Hepatocyte (in vitro differentiated cells): ENCODE measurements at regions not wholly inside any gene's neighbourhood (a gene's known extent, or its start where the extent isn't known, plus 50 kb on each side); places are given as distances from the start of the nearest gene placed in this dataset.

Experiments
- DNase-seq: peaks from one replicate; pipeline ENCODE4 v3.0.0-alpha.2; 2016; ENCODE audit warnings: low spot score
- H2AFZ ChIP-seq: fragments of 200-600 bp; sonication (generic); 2 replicates; pipeline ENCODE4 v1.6.0; 2016; ENCODE audit warnings: antibody characterized with exemption, mild to moderate bottlenecking
- H3K27ac ChIP-seq: fragments of 200-600 bp; sonication (generic); 2 replicates; pipeline ENCODE4 v1.5.1; 2016; ENCODE audit warnings: mild to moderate bottlenecking
- H3K27me3 ChIP-seq: fragments of 200-600 bp; sonication (generic); 2 replicates; pipeline ENCODE4 v1.6.1; 2016
- H3K36me3 ChIP-seq: fragments of 200-600 bp; sonication (generic); replicated peaks from 2 replicates; pipeline ENCODE4 v1.5.1; 2016; ENCODE audit warnings: low read depth; ENCODE audit not compliant: insufficient read depth
- H3K4me1 ChIP-seq: fragments of 200-600 bp; sonication (generic); 2 replicates; pipeline ENCODE4 v1.5.1; 2016; ENCODE audit warnings: mild to moderate bottlenecking, moderate library complexity; ENCODE audit not compliant: insufficient read depth
- H3K4me2 ChIP-seq: fragments of 200-600 bp; sonication (generic); 2 replicates; pipeline ENCODE4 v1.6.0; 2016
- H3K4me3 ChIP-seq: fragments of 200-600 bp; sonication (generic); 2 replicates; pipeline ENCODE4 v1.5.1; 2016; ENCODE audit warnings: mild to moderate bottlenecking
- H3K79me2 ChIP-seq: fragments of 200-600 bp; sonication (generic); 2 replicates; pipeline ENCODE4 v1.6.0; 2017; ENCODE audit warnings: mild to moderate bottlenecking
- H3K9me2 ChIP-seq: fragments of 200-600 bp; sonication (generic); replicated peaks from 2 replicates; pipeline ENCODE4 v1.6.0; 2017; ENCODE audit warnings: mild to moderate bottlenecking; ENCODE audit not compliant: insufficient read depth
- H3K9me3 ChIP-seq: fragments of 200-600 bp; sonication (generic); 2 replicates; pipeline ENCODE4 v1.5.1; 2016; ENCODE audit warnings: low read depth, mild to moderate bottlenecking
- H4K20me1 ChIP-seq: fragments of 200-600 bp; sonication (generic); 2 replicates; pipeline ENCODE4 v1.6.0; 2016; ENCODE audit warnings: mild to moderate bottlenecking; ENCODE audit not compliant: insufficient read depth, poor library complexity, severe bottlenecking
- EZH2 ChIP-seq: fragments of 200-600 bp; sonication (generic); IDR thresholded peaks from 2 replicates; pipeline ENCODE4 v1.6.1; 2016; ENCODE audit warnings: antibody characterized with exemption, mild to moderate bottlenecking, borderline replicate concordance
- EZH2phosphoT487 ChIP-seq: fragments of 200-600 bp; sonication (generic); IDR thresholded peaks from one replicate; pipeline ENCODE4 v1.6.1; 2018; ENCODE audit warnings: antibody characterized with exemption, mild to moderate bottlenecking, low read depth, moderate library complexity; ENCODE audit not compliant: unreplicated experiment, severe bottlenecking
- WGBS: methylation state at CpG from one replicate; pipeline ENCODE4 v1.1.6; 2016; ENCODE audit warnings: low lambda C conversion rate; ENCODE audit errors: missing lambda C conversion rate; 5-methylcytosine and 5-hydroxymethylcytosine counted together
- TF ChIP-seq, protein P1 (sequence below): fragments of 200-600 bp; sonication (generic); IDR thresholded peaks from 2 replicates; pipeline ENCODE4 v1.5.1; 2016; ENCODE audit warnings: antibody characterized with exemption, mild to moderate bottlenecking; ENCODE audit not compliant: poor library complexity

GRCh38 chr2:187640926-187641510 lies 86.8 kb upstream of the TFPI start:
- H3K79me2 ChIP-seq, result no peaks in the 10 kb centered on the region
- H3K9me3 ChIP-seq, result no peaks in the 10 kb centered on the region
- TF ChIP-seq EZH2 (no peak), EZH2phosphoT487 (no peak)
- TF ChIP-seq, protein P1, sequence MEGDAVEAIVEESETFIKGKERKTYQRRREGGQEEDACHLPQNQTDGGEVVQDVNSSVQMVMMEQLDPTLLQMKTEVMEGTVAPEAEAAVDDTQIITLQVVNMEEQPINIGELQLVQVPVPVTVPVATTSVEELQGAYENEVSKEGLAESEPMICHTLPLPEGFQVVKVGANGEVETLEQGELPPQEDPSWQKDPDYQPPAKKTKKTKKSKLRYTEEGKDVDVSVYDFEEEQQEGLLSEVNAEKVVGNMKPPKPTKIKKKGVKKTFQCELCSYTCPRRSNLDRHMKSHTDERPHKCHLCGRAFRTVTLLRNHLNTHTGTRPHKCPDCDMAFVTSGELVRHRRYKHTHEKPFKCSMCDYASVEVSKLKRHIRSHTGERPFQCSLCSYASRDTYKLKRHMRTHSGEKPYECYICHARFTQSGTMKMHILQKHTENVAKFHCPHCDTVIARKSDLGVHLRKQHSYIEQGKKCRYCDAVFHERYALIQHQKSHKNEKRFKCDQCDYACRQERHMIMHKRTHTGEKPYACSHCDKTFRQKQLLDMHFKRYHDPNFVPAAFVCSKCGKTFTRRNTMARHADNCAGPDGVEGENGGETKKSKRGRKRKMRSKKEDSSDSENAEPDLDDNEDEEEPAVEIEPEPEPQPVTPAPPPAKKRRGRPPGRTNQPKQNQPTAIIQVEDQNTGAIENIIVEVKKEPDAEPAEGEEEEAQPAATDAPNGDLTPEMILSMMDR, result no peak
- no peak overlapping the region for H2AFZ ChIP-seq
- H3K36me3 ChIP-seq, result no peaks in the 10 kb centered on the region
- H3K4me2 ChIP-seq, result no peak overlapping the region
- H4K20me1 ChIP-seq, result no peaks in the 10 kb centered on the region
- WGBS, result 71% methylated on average over 6 of the region's 6 CpGs
- H3K9me2 ChIP-seq, result no peaks in the 10 kb centered on the region
- no peak for DNase-seq
- no peaks in the 10 kb centered on the region for H3K4me1 ChIP-seq
- H3K4me3 ChIP-seq, result no peak overlapping the region
- no peaks in the 10 kb centered on the region for H3K27me3 ChIP-seq
- no peak overlapping the region for H3K27ac ChIP-seq

GRCh38 chr2:187642498-187642897 lies 88.3 kb upstream of the TFPI start:
- Histone ChIP-seq H3K79me2 (no peaks in the 10 kb centered on the region), H2AFZ (no peak overlapping the region), H3K4me1 (no peaks in the 10 kb centered on the region), H4K20me1 (no peaks in the 10 kb centered on the region), H3K4me2 (no peak overlapping the region), H3K9me2 (no peaks in the 10 kb centered on the region), H3K36me3 (no peaks in the 10 kb centered on the region), H3K27ac (no peak overlapping the region), H3K9me3 (no peaks in the 10 kb centered on the region), H3K4me3 (no peak overlapping the region), H3K27me3 (no peaks in the 10 kb centered on the region)
- DNase-seq, result no peak
- 80% methylated on average over 4 of the region's 4 CpGs for WGBS
- TF ChIP-seq EZH2 (no peak), EZH2phosphoT487 (no peak)
- TF ChIP-seq, protein P1, result no peak

DNA sequence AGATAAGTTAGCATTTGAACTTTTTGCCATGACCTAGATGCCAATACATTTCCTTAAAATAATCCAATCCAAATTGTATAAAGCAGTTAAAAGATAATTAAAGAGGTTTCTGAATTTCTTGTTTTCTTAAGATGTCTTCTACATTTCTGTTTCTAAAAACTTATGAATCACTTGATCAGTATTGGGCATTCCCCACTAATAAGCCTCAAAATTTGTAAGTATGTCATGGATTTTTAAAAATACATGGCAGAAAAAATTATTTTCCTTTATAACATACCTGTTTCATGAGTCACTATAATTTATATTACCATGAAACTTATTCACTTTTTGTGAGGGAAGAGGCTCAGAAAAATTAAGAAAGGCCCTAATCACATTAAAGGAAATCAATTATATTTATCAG lies 90.3 kb upstream of the TFPI start:
- Histone ChIP-seq H2AFZ (no peak overlapping the region), H3K9me3 (no peaks in the 10 kb centered on the region), H3K9me2 (no peaks in the 10 kb centered on the region), H4K20me1 (no peaks in the 10 kb centered on the region), H3K4me3 (no peak overlapping the region), H3K4me2 (no peak overlapping the region), H3K79me2 (no peaks in the 10 kb centered on the region), H3K27me3 (no peaks in the 10 kb centered on the region), H3K27ac (no peak overlapping the region), H3K4me1 (no peaks in the 10 kb centered on the region), H3K36me3 (no peaks in the 10 kb centered on the region)
- DNase-seq, result no peak
- TF ChIP-seq EZH2phosphoT487, result no peak
- no peak for TF ChIP-seq EZH2

GRCh38 chr2:187644981-187645380 lies 90.7 kb upstream of the TFPI start:
- no peaks in the 10 kb centered on the region for H3K9me2 ChIP-seq
- H3K27ac ChIP-seq, result no peak overlapping the region
- no peak overlapping the region for H2AFZ ChIP-seq
- H3K4me3 ChIP-seq, result no peak overlapping the region
- H3K79me2 ChIP-seq, result no peaks in the 10 kb centered on the region
- no peaks in the 10 kb centered on the region for H3K27me3 ChIP-seq
- no peaks in the 10 kb centered on the region for H3K4me1 ChIP-seq
- H3K36me3 ChIP-seq, result no peaks in the 10 kb centered on the region
- H3K9me3 ChIP-seq, result no peaks in the 10 kb centered on the region
- WGBS, result 100% methylated on average over 1 of the region's 1 CpG
- H3K4me2 ChIP-seq, result no peak overlapping the region
- H4K20me1 ChIP-seq, result no peaks in the 10 kb centered on the region
- no peak for DNase-seq
- TF ChIP-seq EZH2phosphoT487, result no peak
- no peak for TF ChIP-seq EZH2
- TF ChIP-seq, protein P1, result no peak
